WTC11 (cell line): ENCODE measurements at regions not wholly inside any gene's neighbourhood (a gene's known extent, or its start where the extent isn't known, plus 50 kb on each side); places are given as distances from the start of the nearest gene placed in this dataset.

ENCODE experiments used
- CREB1 ChIP-seq: sonication (generic); formaldehyde crosslinking; IDR thresholded peaks from 2 replicates; pipeline ENCODE4 v1.8.0; 2023; ENCODE audit warnings: mild to moderate bottlenecking, missing genetic modification reagents
- RELA ChIP-seq: sonication (generic); formaldehyde crosslinking; IDR thresholded peaks from 2 replicates; pipeline ENCODE4 v1.8.1; 2022; ENCODE audit warnings: missing genetic modification reagents, mild to moderate bottlenecking, borderline replicate concordance

GRCh38 chrX:121154858-121155404, 107.5 kb downstream of the GLUD2 start:
- no peak for TF ChIP-seq RELA (CRISPR knock-in tag)
- no peak for TF ChIP-seq CREB1
